ENCODE measurements at regions not wholly inside any gene's neighbourhood (a gene's known extent, or its start where the extent isn't known, plus 50 kb on each side); places are given as distances from the start of the nearest gene placed in this dataset.

DNA sequence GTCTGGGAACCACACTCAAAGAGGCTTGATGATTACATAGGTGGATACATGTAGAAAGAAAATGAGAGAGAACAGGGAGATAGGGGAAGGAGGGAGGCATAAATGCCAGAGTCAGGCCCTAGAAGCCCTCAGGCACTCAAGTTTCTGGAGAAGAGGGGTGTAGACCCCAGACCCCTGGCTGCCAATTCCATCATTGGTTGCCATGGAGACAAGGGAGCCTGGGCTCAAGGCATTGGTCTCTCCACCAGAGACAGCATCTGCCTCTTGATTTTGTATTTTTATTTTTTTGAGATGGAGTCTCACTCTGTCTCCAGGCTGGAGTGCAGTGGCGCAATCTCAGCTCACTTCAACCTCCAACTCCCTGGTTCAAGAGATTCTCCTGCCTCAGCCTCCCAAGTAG is 114.3 kb upstream of the GRIK3 start:
- no peak overlapping the region for H3K4me3 ChIP-seq (ENCODE audit: low read length)
- TF ChIP-seq, protein P1, sequence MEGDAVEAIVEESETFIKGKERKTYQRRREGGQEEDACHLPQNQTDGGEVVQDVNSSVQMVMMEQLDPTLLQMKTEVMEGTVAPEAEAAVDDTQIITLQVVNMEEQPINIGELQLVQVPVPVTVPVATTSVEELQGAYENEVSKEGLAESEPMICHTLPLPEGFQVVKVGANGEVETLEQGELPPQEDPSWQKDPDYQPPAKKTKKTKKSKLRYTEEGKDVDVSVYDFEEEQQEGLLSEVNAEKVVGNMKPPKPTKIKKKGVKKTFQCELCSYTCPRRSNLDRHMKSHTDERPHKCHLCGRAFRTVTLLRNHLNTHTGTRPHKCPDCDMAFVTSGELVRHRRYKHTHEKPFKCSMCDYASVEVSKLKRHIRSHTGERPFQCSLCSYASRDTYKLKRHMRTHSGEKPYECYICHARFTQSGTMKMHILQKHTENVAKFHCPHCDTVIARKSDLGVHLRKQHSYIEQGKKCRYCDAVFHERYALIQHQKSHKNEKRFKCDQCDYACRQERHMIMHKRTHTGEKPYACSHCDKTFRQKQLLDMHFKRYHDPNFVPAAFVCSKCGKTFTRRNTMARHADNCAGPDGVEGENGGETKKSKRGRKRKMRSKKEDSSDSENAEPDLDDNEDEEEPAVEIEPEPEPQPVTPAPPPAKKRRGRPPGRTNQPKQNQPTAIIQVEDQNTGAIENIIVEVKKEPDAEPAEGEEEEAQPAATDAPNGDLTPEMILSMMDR (conservative IDR thresholded peaks at IDR 0.05; ENCODE audit: low read depth, low read length): no peak
- no peak for DNase-seq (ENCODE audit: low read depth)

DNA sequence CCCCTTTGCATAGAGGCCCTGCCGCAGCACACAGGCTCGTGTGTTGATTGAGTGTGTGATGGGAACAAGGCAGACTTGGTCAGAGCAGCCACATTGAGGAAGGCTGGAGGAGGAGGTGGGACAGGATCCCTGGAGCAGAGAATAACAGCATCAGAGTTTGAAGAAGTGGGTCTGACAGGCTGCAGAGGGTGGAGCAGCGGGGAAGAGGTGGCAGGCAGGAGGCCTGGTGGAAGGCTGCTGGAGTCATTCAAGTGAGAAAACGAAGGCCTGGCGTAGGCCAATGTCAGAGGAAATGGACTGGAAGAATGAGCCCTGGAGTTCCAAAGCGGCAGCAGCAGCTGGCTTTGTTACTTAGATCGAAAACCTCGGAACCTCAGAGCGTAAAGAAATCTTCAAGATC is 115.0 kb upstream of the GRIK3 start:
- DNase-seq (ENCODE audit: low read depth): no peak
- TF ChIP-seq, protein P1 (conservative IDR thresholded peaks at IDR 0.05; ENCODE audit: low read depth, low read length): no peak

DNA sequence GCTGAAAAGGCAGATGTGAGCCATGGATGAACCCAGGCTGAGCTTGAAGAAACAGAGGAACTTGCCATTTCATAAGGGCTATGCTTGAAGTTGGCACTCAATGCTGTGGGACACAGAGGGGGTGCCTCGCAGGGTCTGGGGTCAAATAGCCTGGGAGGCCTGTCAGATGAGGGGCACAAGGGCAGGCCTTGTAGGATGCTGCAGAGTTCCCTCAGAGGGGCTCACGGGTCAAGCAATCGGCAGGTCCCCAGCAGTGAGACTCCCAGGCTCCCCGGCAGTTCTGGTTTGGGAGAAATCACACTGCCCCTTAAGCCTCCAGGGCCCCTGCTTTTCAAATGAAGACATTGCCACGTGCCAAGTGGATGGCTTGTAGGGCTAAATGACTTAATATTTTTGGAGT is 116.7 kb upstream of the GRIK3 start:
- no peak overlapping the region for H3K4me3 ChIP-seq (ENCODE audit: low read length)
- DNase-seq (ENCODE audit: low read depth): no peak
- TF ChIP-seq, protein P1 (conservative IDR thresholded peaks at IDR 0.05; ENCODE audit: low read depth, low read length): no peak

More for the DNA sequence above, 115.0 kb upstream of the GRIK3 start:
- no peak overlapping the region for H3K4me3 ChIP-seq (ENCODE audit: low read length)

DNA sequence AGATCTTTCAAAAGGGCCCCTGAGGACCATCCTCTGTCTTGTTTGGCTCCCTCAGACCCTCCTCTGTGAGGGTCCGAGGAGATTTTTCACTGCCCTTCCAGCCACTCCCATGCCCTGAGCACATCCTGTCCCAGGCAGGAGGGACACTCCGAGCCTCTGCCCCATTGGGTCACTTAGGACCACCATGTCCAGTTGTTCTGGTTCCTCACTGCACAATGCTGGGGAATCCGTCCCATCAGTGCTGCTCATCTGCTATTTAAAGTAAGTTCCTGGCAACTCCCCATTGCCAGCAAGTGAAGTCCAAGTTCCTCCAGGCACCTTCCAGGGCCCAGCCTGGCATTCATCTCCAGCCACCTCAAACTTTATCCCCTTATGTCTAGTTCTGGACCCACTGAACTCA is 117.5 kb upstream of the GRIK3 start:
- no peak overlapping the region for H3K4me3 ChIP-seq (ENCODE audit: low read length)

DNA sequence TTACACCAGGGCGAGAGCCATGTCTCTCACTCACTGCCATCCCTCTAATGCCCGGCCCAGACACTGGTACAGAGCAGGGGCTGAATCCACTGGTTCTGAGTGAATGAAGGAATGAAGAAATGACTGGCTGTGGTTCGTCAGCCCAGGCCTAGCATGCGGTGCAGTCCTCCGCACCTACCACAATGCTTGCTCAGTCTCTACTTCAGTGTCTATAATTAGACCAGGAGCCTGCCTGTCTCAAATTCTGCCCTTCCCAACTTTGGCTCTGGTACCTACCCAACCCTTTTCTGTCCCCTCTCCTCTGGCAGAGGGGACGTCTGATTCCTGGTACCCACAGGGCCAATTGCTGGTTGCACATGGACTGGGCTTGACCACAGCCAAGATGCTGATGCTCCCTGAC is 118.2 kb upstream of the GRIK3 start:
- no peak for DNase-seq (ENCODE audit: low read depth)
- TF ChIP-seq, protein P1 (conservative IDR thresholded peaks at IDR 0.05; ENCODE audit: low read depth, low read length): no peak
- no peak overlapping the region for H3K4me3 ChIP-seq (ENCODE audit: low read length)

More for the DNA sequence above, 117.5 kb upstream of the GRIK3 start:
- TF ChIP-seq, protein P1 (conservative IDR thresholded peaks at IDR 0.05; ENCODE audit: low read depth, low read length): no peak
- no peak for DNase-seq (ENCODE audit: low read depth)

DNA sequence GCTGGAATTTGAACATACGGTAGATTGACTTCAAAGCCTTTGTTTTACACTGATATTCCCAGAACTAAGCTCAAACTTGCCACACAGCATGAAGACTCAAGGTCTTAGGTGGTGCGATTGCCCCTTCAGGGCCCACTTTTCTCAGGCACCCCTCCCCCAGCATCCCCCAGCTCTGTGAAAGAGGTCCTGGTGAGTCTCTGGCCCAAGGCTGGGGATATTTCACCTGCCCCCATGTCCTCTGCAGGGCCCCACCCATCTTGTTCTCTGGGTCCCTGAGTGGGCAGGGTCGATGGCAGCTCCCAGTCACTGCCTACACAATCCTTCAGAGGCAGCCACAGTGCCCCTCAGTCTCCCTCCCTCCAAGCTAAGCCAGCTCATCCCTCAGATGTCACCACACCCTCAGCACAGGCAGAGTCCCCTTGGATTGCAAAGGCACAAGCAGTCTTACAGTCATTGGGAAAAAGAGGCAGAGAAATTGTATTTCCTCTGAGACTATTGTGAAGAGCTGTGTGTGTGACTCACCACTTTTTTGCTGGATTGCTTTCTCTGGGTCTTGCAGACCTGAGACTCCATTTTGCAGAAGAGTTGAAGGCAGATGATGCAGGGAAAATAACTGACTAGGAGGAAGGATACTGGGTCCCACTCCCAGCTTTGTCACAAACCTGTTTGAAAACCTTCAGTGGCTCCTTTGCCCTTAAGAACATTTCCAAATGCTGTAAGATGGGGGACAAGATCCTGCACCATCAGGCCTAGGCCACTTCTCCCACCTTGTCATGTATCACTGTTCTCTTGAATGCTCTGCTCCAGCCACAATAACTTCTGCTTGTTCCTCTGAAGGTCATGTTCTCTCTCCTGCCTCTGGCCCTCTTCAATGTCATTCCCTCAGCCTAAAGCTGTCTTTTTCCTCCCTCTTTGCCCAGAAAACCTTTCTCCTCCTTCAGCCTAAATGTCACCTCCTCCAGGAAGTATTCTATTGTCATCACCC is 119.1 kb upstream of the GRIK3 start:
- TF ChIP-seq, protein P1 (conservative IDR thresholded peaks at IDR 0.05; ENCODE audit: low read depth, low read length): no peak
- DNase-seq (ENCODE audit: low read depth): no peak
- H3K4me3 ChIP-seq (ENCODE audit: low read length): no peak overlapping the region

DNA sequence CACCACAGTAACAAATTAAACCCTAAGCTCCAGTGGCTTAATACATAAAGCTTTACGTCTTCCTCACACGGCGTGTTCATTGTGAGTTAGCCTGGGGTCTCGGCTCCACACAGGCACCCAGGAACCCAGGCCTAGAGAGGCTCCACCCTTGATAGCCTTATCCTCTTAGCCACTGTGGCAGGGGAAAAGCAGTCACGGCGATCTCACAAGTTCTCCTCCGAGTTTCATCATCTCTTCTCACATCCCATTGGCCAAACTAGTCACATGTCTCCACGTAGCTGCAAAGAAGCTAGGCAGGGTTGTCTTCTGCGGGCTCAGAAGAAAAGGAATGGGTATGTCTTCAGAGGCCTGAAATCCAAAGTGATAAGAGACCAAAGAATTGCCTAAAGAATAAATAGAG is 122.3 kb upstream of the GRIK3 start:
- no peak overlapping the region for H3K4me3 ChIP-seq (ENCODE audit: low read length)
- TF ChIP-seq, protein P1 (conservative IDR thresholded peaks at IDR 0.05; ENCODE audit: low read depth, low read length): no peak
- no peak for DNase-seq (ENCODE audit: low read depth)

All from retinal pigment epithelial cell (primary cell).